Fibroblast of lung (primary cell): ENCODE measurements at regions not wholly inside any gene's neighbourhood (a gene's known extent, or its start where the extent isn't known, plus 50 kb on each side); places are given as distances from the start of the nearest gene placed in this dataset.
A peak's percentile ranks its signal among the peaks of the same experiment; 100 is the strongest.

Experiments
- DNase-seq, 2 donors: peaks; one replicate each; pipeline versions ENCODE4 v3.0.0 to v3.0.0-alpha.2; 2010; ENCODE audit warnings: low read depth in 2 of 2
- H2AFZ ChIP-seq: 2 replicates; pipeline ENCODE4 v1.5.1; 2012; ENCODE audit warnings: low read length, control low read depth, inconsistent platforms
- H3K27ac ChIP-seq: 2 replicates; pipeline ENCODE4 v1.5.1; 2011; ENCODE audit warnings: low read length, control low read depth; ENCODE audit not compliant: insufficient read depth
- H3K27me3 ChIP-seq: 2 replicates; pipeline ENCODE4 v1.5.1; 2011; ENCODE audit warnings: mild to moderate bottlenecking, low read length; ENCODE audit not compliant: control insufficient read depth, insufficient read depth
- H3K36me3 ChIP-seq: 2 replicates; pipeline ENCODE4 v1.5.1; 2011; ENCODE audit warnings: low read length; ENCODE audit not compliant: control insufficient read depth, insufficient read depth
- H3K4me1 ChIP-seq: 2 replicates; pipeline ENCODE4 v1.5.1; 2011; ENCODE audit warnings: low read length; ENCODE audit not compliant: control insufficient read depth, insufficient read depth; ENCODE audit errors: extremely low read depth
- H3K4me2 ChIP-seq: 2 replicates; pipeline ENCODE4 v1.5.1; 2011; ENCODE audit warnings: low read length, control low read depth; ENCODE audit not compliant: insufficient read depth; ENCODE audit errors: extremely low read depth
- H3K4me3 ChIP-seq, 4 experiments: fragments of 200-600 bp in 1 of 4; sonication (generic) in 1 of 4; replicated peaks in 1 of 4; 2 replicates each; pipeline ENCODE4 v1.5.1; 2011 to 2016; ENCODE audit warnings: low read length in 4 of 4, low read depth in 3 of 4, mild to moderate bottlenecking in 3 of 4, control low read depth in 2 of 4, inconsistent platforms in 1 of 4, mixed read lengths in 1 of 4; ENCODE audit not compliant: insufficient read depth in 1 of 4; ENCODE audit errors: control extremely low read depth in 1 of 4
- H3K79me2 ChIP-seq: 2 replicates; pipeline ENCODE4 v1.5.1; 2012; ENCODE audit warnings: mild to moderate bottlenecking, low read length, inconsistent platforms; ENCODE audit not compliant: control insufficient read depth, insufficient read depth
- H3K9ac ChIP-seq: 2 replicates; pipeline ENCODE4 v1.5.1; 2011; ENCODE audit warnings: mild to moderate bottlenecking, low read length, control low read depth; ENCODE audit not compliant: insufficient read depth
- H3K9me3 ChIP-seq: 2 replicates; pipeline ENCODE4 v1.5.1; 2012; ENCODE audit warnings: low read depth, low read length; ENCODE audit not compliant: control insufficient read depth, insufficient read depth
- H4K20me1 ChIP-seq: 2 replicates; pipeline ENCODE4 v1.5.1; 2011; ENCODE audit warnings: low read length; ENCODE audit not compliant: control insufficient read depth, insufficient read depth; ENCODE audit errors: extremely low read depth
- CTCF ChIP-seq, 2 donors: IDR thresholded peaks in 1 of 2; conservative IDR thresholded peaks in 1 of 2; 1 replicate in 1 of 2; 2 replicates in 1 of 2; pipeline ENCODE4 v1.5.1; 2011 to 2012; ENCODE audit warnings: low read length in 2 of 2, control low read depth in 1 of 2, inconsistent platforms in 1 of 2, low read depth in 1 of 2, mild to moderate bottlenecking in 1 of 2
- EZH2 ChIP-seq: IDR thresholded peaks from 2 replicates; pipeline ENCODE4 v1.5.1; 2012; ENCODE audit warnings: low read length, control low read depth, mild to moderate bottlenecking; ENCODE audit errors: missing control alignments

DNA sequence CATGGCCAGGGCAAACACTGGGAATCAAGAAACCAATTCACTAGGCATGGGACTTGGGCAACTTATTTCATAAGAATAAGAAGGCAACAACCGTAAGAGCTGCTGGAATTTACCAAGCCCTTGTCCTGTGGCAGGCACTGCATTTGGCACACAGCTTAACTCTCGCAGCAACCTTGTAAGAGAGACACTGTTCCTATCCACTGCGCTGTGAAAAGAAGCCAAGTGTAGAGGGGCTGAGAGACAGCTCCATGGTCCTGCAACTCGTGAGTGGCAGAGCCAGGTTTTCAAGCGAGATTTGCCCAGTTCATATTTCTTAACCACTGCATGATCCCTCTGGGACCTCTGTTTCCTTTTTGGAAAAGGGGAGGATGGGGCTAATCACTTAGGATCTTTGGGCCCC, 129.3 kb upstream of the STC2 start:
- TF ChIP-seq CTCF (conservative IDR thresholded peaks at IDR 0.05 in 1 of 2, IDR thresholded peaks at IDR 0.05 in 1 of 2; ENCODE audit: low read depth in 1 of 2, low read length in 2 of 2) (no peak), EZH2 (no peak)
- Histone ChIP-seq H3K27ac (peak overlapping the region; percentile 97), H3K4me1 (peaks cover 31% of the 10 kb centered on the region)

GRCh38 chr5:173456751-173457171, 128.5 kb upstream of the STC2 start:
- Histone ChIP-seq H4K20me1 (no peaks in the 10 kb centered on the region), H3K79me2 (no peaks in the 10 kb centered on the region), H2AFZ (no peak overlapping the region), H3K4me1 (peaks cover 36% of the 10 kb centered on the region), H3K4me3 (no peak overlapping the region), H3K9me3 (no peaks in the 10 kb centered on the region), H3K4me2 (no peak overlapping the region), H3K9ac (no peak overlapping the region), H3K27me3 (no peaks in the 10 kb centered on the region), H3K36me3 (no peaks in the 10 kb centered on the region), H3K27ac (peak overlapping the region; percentile 97)
- TF ChIP-seq CTCF (conservative IDR thresholded peaks at IDR 0.05 in 1 of 2, IDR thresholded peaks at IDR 0.05 in 1 of 2; ENCODE audit: low read depth in 1 of 2, low read length in 2 of 2) = no peak
- TF ChIP-seq EZH2 = no peak
- peak; percentile 37 to 92 for DNase-seq

More for the DNA sequence above, 129.3 kb upstream of the STC2 start:
- Histone ChIP-seq H4K20me1 (no peaks in the 10 kb centered on the region), H3K27me3 (no peaks in the 10 kb centered on the region), H3K4me3 (no peak overlapping the region), H3K36me3 (no peaks in the 10 kb centered on the region), H3K79me2 (no peaks in the 10 kb centered on the region), H3K4me2 (no peak overlapping the region), H2AFZ (peak overlapping the region; percentile 13), H3K9ac (no peak overlapping the region), H3K9me3 (no peaks in the 10 kb centered on the region)
- DNase-seq = peak in 1 of 2 donors; percentile 39

- peak overlapping the region; percentile 97 for H3K27ac ChIP-seq
- no peaks in the 10 kb centered on the region for H3K27me3 ChIP-seq
- no peak overlapping the region for H3K4me3 ChIP-seq
- H3K9me3 ChIP-seq = no peaks in the 10 kb centered on the region
- no peak for TF ChIP-seq CTCF (conservative IDR thresholded peaks at IDR 0.05 in 1 of 2, IDR thresholded peaks at IDR 0.05 in 1 of 2; ENCODE audit: low read depth in 1 of 2, low read length in 2 of 2)
- no peak for TF ChIP-seq EZH2
- H3K9ac ChIP-seq = no peak overlapping the region
- H3K79me2 ChIP-seq = no peaks in the 10 kb centered on the region
- peaks cover 41% of the 10 kb centered on the region for H3K4me1 ChIP-seq
- no peaks in the 10 kb centered on the region for H3K36me3 ChIP-seq
- no peak overlapping the region for H3K4me2 ChIP-seq
- H2AFZ ChIP-seq = no peak overlapping the region
- no peak for DNase-seq
- H4K20me1 ChIP-seq = no peaks in the 10 kb centered on the region
Measured at GRCh38 chr5:173456181-173456580, 128.0 kb upstream of the STC2 start.
